HCT116 (cell line): ENCODE measurements at regions not wholly inside any gene's neighbourhood (a gene's known extent, or its start where the extent isn't known, plus 50 kb on each side); places are given as distances from the start of the nearest gene placed in this dataset.

Experiments used
- ATAC-seq: fragments of 200-7000 bp; cut with Tn5 transposase; 2 replicates; pipeline ENCODE4 v1.9.1; 2020; ENCODE audit warnings: mild to moderate bottlenecking, moderate library complexity
- BruUV-seq: library from RNA; stranded (reverse); fragments of 400-500 nt; replicated peaks from 2 replicates; lab custom pipeline; 2021; lab: Mats Ljungman, UMichigan
- CTCF ChIA-PET: fragments of 300-600 bp; sonication (Branson Sonifier 250); formaldehyde crosslinking; loops from one replicate; lab custom pipeline; 2021; ENCODE audit warnings: antibody characterized with exemption; lab: Charles Lee
- POLR2A ChIA-PET: fragments of 300-600, 350-600 bp; sonication (Branson Sonifier 250); formaldehyde crosslinking; loops from one replicate; lab custom pipeline; 2021; ENCODE audit warnings: antibody characterized with exemption; lab: Charles Lee
- RAD21 ChIA-PET, 2 experiments: fragments of 300-600 bp; sonication (Branson Sonifier 250); formaldehyde crosslinking; loops; one replicate each; lab custom pipeline; 2023; ENCODE audit warnings: low total read pairs in 2 of 2; ENCODE audit not compliant: uncharacterized antibody in 2 of 2, unreplicated experiment in 2 of 2, low non-redundant PET in 1 of 2; lab: Charles Lee
- DNase-seq: peaks from one replicate; pipeline ENCODE4 v3.0.0-alpha.2; 2010; ENCODE audit warnings: low read depth, low spot score
- H2AFZ ChIP-seq: fragments of 200-600 bp; shearing (Covaris generic), sonication (generic); 2 replicates; pipeline ENCODE4 v1.6.1; 2017; ENCODE audit warnings: low read depth, mixed run types, mixed read lengths, antibody characterized with exemption, low read length; ENCODE audit not compliant: poor library complexity, severe bottlenecking
- H3K27ac ChIP-seq: 2 replicates; pipeline ENCODE4 v1.5.1; 2012; ENCODE audit warnings: low read depth, low read length
- H3K27me3 ChIP-seq: fragments of 200-600 bp; sonication (generic); 2 replicates; pipeline ENCODE4 v1.6.1; 2016; ENCODE audit warnings: mixed run types, low read length, mixed read lengths; ENCODE audit not compliant: insufficient read depth
- H3K36me3 ChIP-seq, 2 experiments: fragments of 200-500 bp in 1 of 2; fragments of 200-600 bp in 1 of 2; sonication (Bioruptor generic) in 1 of 2; sonication (generic) in 1 of 2; 2 replicates each; pipeline versions ENCODE4 v1.5.1 to v1.6.1; 2014 to 2016; ENCODE audit warnings: low read length in 2 of 2, inconsistent platforms in 1 of 2, mixed read lengths in 1 of 2, mixed run types in 1 of 2; ENCODE audit not compliant: insufficient read depth in 2 of 2, control insufficient read depth in 1 of 2
- H3K4me1 ChIP-seq, 2 experiments: fragments of 200-600 bp in 1 of 2; sonication (generic) in 1 of 2; 2 replicates each; pipeline versions ENCODE4 v1.5.1 to v1.6.1; 2012 to 2017; ENCODE audit warnings: low read length in 2 of 2, inconsistent platforms in 1 of 2, mild to moderate bottlenecking in 1 of 2, mixed read lengths in 1 of 2, mixed run types in 1 of 2, moderate library complexity in 1 of 2; ENCODE audit not compliant: insufficient read depth in 2 of 2, control insufficient read depth in 1 of 2
- H3K4me2 ChIP-seq: fragments of 200-600 bp; sonication (generic); 2 replicates; pipeline ENCODE4 v1.6.1; 2017; ENCODE audit warnings: mixed run types, low read length, mixed read lengths
- H3K4me3 ChIP-seq, 2 experiments: fragments of 200-600 bp in 1 of 2; sonication (generic) in 1 of 2; replicated peaks in 1 of 2; 2 replicates each; pipeline ENCODE4 v1.5.1; 2011 to 2016; ENCODE audit warnings: low read length in 2 of 2, control low read depth in 1 of 2, low read depth in 1 of 2, mild to moderate bottlenecking in 1 of 2, mixed read lengths in 1 of 2, mixed run types in 1 of 2
- H3K79me2 ChIP-seq: fragments of 200-600 bp; sonication (generic); 2 replicates; pipeline ENCODE4 v1.6.1; 2017; ENCODE audit warnings: mild to moderate bottlenecking, mixed run types, low read length, moderate library complexity, mixed read lengths; ENCODE audit not compliant: insufficient read depth
- H3K9ac ChIP-seq: fragments of 200-600 bp; sonication (generic); 2 replicates; pipeline ENCODE4 v1.6.1; 2016; ENCODE audit warnings: low read length, mixed read lengths
- H3K9me2 ChIP-seq: fragments of 200-600 bp; sonication (generic), shearing (Covaris generic); 2 replicates; pipeline ENCODE4 v1.6.1; 2017; ENCODE audit warnings: mixed run types, mild to moderate bottlenecking, moderate library complexity; ENCODE audit not compliant: insufficient read depth
- H3K9me3 ChIP-seq, 2 experiments: fragments of 200-500 bp in 1 of 2; fragments of 200-600 bp in 1 of 2; sonication (Bioruptor generic) in 1 of 2; sonication (generic) in 1 of 2; 2 replicates each; pipeline ENCODE4 v1.6.1; 2014 to 2017; ENCODE audit warnings: low read length in 2 of 2, mixed read lengths in 2 of 2, inconsistent platforms in 1 of 2, low read depth in 1 of 2, mild to moderate bottlenecking in 1 of 2, mixed run types in 1 of 2, moderate library complexity in 1 of 2; ENCODE audit not compliant: control insufficient read depth in 1 of 2, insufficient read depth in 1 of 2
- H4K20me1 ChIP-seq: fragments of 200-600 bp; sonication (generic), shearing (Covaris generic); 2 replicates; pipeline ENCODE4 v1.6.1; 2017; ENCODE audit warnings: mixed run types, mild to moderate bottlenecking, moderate library complexity; ENCODE audit not compliant: insufficient read depth
- CBX3 ChIP-seq: IDR thresholded peaks from 2 replicates; pipeline ENCODE4 v1.6.1; 2012; ENCODE audit warnings: low read depth
- CEBPB ChIP-seq: IDR thresholded peaks from 2 replicates; pipeline ENCODE4 v1.6.1; 2012; ENCODE audit warnings: low read depth
- REST ChIP-seq: IDR thresholded peaks from 2 replicates; pipeline ENCODE4 v1.6.1; 2012; ENCODE audit warnings: low read depth
- intact Hi-C: fragments of 100-400 bp; cut with micrococcal nuclease; formaldehyde crosslinking; loops from 2 replicates; pipeline ENCODE4 v1.10.0; 2022
- TF ChIP-seq, protein P1 (sequence below): IDR thresholded peaks from 2 replicates; pipeline ENCODE4 v1.6.1; 2011; ENCODE audit warnings: mild to moderate bottlenecking, low read length, moderate library complexity; ENCODE audit not compliant: insufficient replicate concordance; ENCODE audit errors: extremely low read depth

DNA sequence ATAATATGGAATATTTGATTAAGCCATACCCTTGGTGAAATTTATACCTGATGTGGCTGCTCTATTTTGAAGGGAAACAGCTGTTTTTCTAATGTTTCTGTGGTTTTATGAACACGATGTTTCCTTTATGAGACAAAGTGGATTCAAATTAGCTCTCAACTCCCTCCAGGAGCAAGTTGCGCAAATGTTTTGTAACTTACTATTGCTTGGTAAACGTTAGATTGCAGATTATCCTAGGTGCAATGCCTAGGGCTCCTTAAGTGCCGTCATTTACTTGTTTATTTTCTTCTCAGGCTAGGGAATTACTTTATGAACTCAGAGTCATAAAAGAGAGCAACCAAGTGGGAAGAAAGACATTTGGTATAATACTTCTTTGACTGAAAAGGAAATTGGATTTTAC lies 763.1 kb downstream of the TAF11L14 start:
- DNase-seq (no peak), ATAC-seq (no peak)
- Histone ChIP-seq H2AFZ (no peak overlapping the region), H3K27me3 (no peaks in the 10 kb centered on the region), H3K9me3 (peaks cover 4 to 14% of the 10 kb centered on the region in 2 experiments; a peak in 2 of 4 replicates), H3K9ac (no peak overlapping the region), H3K4me1 (no peaks in the 10 kb centered on the region), H4K20me1 (no peaks in the 10 kb centered on the region), H3K9me2 (no peaks in the 10 kb centered on the region), H3K36me3 (no peaks in the 10 kb centered on the region), H3K4me2 (no peak overlapping the region), H3K79me2 (no peaks in the 10 kb centered on the region), H3K27ac (no peak overlapping the region), H3K4me3 (no peak overlapping the region)
- ChIA-PET CTCF (no interaction called here), RAD21 (no interaction called here), POLR2A (no interaction called here)
- intact Hi-C loops, result no loop called here
- BruUV-seq, result no TSS peak
- TF ChIP-seq CEBPB, result no peak
- TF ChIP-seq CBX3, result no peak
- TF ChIP-seq, protein P1, sequence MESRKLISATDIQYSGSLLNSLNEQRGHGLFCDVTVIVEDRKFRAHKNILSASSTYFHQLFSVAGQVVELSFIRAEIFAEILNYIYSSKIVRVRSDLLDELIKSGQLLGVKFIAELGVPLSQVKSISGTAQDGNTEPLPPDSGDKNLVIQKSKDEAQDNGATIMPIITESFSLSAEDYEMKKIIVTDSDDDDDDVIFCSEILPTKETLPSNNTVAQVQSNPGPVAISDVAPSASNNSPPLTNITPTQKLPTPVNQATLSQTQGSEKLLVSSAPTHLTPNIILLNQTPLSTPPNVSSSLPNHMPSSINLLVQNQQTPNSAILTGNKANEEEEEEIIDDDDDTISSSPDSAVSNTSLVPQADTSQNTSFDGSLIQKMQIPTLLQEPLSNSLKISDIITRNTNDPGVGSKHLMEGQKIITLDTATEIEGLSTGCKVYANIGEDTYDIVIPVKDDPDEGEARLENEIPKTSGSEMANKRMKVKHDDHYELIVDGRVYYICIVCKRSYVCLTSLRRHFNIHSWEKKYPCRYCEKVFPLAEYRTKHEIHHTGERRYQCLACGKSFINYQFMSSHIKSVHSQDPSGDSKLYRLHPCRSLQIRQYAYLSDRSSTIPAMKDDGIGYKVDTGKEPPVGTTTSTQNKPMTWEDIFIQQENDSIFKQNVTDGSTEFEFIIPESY, result no peak
- no peak for TF ChIP-seq REST
